Stimulated activated CD4-positive, alpha-beta T cell treated with anti-CD3 and anti-CD28 coated beads, Interleukin-1b, Interleukin-23, amount 100 ng/mL, for 4 hours (primary cell): ENCODE measurements at regions not wholly inside any gene's neighbourhood (a gene's known extent, or its start where the extent isn't known, plus 50 kb on each side); places are given as distances from the start of the nearest gene placed in this dataset.
A peak's percentile ranks its signal among the peaks of the same experiment; 100 is the strongest.
"Not testable (repeated sequence)": the region's sequence is repeated elsewhere in the genome, so short reads cannot be mapped to it uniquely, and the experiment has no call there.

Experiments
- DNase-seq, 2 donors: peaks; one replicate each; pipeline ENCODE4 v3.0.0-alpha.2; 2020; ENCODE audit warnings: low read depth in 2 of 2

DNA sequence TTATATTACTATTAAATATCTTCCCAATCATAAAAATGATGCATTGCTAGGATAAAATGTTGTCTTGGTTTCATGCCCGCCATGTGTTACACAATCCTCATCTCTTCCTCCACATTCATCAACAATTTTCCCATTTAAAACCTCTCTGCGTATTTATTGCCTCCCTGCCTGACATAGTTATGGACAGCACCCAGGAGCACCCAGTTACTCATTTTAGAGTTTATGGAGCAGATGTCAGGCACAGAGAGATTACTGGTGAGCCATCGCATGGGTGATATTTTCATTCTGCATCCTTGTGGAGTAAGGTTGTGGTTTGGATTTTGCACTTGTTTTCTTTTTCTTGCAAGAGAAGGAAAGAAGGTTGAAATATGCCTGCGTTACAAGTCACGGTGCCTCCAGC, 116.7 kb upstream of the NPAS2 start:
- no peak for DNase-seq

DNA sequence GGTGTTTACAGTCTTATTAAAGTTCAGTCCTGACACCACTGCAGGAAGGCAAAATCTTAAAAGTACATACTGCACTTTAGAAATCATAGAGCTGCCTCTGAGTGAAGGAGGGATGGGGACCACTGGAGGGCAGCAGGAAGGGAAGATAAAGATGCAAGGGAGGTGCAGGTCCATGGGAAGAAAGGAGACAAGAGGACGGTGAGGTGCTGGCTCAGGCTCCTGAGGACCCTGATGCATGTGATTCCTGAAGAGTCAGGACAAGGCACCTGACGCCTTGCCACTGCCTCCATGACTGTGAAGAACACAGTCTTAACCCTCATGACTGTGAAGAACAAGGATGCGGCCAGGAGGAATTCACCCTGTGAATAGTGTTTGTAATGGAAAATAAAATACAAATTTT, 116.2 kb upstream of the NPAS2 start:
- DNase-seq, result no peak

DNA sequence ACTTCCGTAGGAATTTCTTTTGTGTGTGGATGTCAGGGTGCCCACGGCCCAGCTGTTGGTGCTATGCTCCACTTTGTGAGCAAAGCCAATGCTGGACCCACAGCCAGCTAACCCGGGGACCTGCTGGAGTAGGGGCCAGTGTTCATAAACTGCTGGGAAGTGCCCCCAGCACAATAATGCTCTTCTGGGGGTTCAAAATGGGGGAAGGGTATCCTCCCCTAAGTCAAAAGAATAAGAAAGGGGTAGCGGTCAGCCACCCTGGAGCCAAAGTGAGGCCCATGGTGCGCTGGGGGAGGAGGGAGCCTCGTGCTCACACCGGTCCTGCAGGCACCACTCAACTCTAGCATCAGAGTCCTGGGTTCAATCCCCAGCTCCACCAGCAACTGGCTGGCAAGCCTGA, 115.8 kb upstream of the NPAS2 start:
- no peak for DNase-seq

DNA sequence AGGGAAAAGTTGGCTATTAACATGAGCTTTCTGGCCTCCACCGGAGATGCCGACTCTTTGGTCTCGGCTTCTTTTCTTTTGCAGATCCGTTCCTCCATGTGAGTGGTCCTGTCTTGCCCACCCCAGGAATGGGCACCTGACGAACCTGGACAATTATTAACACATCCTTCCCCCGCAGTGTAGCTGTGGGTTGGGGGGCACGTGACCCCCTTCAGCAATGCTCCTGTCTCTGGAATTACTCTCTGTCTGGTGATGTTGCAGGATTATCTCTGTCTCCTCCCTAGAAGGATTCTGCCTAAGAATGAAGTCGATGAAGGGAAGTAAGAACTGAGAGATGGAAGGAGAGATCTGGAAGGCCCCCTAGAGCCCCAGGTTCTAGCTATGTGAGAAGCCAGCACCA, 115.2 kb upstream of the NPAS2 start:
- no peak for DNase-seq

DNA sequence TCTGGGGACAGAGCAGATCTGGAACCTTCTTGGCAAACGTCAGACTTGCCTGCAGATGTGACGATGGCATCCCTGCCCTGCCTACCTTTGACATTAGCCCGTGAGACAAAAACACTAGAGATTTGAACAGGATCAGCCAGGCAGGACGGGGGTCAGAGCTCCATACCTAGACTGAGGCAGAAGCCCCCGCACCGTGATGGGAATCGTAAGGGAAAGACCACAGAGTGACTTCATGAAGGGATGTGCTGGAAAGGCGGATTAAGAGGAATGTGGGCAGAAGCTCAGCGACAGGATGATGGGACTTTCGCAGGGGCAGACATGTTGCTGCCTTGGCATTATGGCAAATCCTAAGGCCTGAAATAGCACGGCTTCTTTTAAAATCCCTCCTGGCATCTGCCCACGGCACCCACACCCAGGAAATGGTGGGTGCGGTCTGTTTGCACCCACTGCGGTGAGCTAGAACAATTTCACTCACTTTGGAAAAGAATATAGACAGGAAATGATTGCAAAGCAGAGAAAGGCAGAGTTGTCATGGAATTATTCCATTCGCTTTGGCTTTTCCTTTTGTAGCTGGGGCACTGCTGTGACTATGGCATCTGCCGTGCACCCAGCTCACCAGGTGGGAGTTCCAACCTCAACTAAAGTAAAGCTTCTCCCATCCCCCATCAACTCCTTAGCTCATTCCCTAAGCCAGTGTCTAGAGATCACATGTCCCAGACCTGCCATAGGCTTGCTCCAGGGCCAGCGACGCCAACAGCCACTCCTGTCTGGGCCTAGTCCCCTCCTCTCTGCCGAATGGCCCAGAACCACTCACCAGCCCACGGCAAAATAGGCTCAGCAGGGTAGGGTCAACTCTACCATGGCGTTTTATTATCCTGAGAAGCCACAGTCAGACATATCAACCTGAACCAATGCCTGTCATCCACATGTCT, 112.7 kb upstream of the NPAS2 start:
- DNase-seq, result no peak

DNA sequence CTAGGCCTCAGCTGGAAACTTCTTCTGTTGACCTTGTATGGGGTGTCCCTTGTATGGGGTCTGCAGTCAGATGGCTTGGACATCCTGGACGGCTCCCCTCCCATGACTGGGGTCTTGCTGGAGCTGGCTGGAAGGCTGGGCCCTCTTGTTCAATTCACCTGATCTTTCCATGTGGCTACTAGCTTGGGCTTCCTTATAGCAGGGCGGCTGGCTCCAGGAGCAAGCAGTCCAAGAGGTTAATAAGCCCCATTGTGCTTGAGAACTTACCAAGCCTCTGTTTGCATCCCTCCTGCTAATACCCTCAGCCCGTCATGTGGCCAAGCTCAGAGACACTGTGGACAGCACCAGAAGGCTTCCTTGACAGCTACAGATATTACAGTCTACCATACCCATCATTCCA, 111.6 kb upstream of the NPAS2 start:
- no peak for DNase-seq

DNA sequence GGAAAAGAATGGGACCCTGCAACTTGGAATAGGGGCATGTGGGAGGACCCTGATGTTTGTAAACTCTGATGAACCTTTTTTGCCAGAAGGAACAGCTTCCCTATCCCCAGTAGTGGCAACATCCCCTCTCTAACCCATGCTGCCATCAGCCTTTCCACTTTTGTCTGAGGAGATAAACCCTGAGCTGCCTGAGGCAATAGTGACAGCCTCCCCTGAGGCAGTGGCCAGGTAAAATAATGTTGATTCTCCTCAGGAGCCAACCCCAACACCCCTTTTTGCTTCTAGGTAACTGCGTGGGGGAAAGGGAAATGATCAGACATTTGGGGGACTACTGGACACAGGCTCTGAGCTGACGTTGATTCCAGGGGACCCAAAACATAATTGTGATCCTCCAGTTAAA, 106.8 kb upstream of the NPAS2 start:
- DNase-seq, result no peak

DNA sequence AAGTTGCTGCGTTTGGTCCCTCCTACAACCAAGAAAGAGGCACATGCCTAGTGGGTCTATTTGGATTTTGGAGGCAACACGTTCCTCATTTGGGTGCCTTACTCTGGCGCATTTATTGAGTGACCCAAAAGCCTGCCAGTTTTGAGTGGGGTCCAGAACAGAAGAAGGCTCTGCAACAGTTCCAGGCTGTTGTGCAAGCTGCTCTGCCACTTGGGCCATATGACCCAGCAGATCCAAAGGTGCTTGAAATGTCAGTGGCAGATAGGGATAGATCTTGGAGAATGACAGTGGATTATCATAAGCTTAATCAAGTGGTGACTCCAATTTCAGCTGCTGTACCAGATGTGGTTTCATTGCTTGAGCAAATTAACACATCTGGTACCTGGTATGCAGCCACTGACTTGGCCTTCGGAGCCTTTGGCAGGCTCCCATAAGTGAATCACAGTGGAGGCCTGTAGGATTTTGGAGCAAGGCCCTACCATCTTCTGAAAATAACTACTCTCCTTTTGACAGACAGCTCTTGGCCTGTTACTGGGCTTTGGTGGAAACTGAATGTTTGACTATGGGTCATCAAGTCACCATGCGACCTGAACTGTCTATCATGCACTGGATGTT, 105.4 kb upstream of the NPAS2 start:
- DNase-seq, result not testable (repeated sequence)

DNA sequence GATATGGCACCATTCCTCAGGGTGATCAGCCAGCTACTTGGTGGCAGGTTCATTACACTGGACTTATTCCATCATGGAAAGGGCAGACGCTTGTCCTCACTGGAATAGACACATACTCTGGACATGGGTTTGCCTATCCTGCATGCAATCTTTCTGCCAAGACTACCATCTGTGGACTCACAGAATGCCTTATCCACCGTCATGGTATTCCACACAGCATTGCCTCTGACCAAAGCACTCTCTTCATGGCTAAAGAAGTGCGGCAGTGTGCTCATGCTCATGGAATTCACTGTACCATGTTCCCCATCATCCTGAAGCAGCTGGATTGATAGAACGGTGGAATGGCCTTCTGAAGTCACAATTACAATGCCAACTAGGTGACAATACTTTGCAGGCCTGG, 104.1 kb upstream of the NPAS2 start:
- DNase-seq, result not testable (repeated sequence)

DNA sequence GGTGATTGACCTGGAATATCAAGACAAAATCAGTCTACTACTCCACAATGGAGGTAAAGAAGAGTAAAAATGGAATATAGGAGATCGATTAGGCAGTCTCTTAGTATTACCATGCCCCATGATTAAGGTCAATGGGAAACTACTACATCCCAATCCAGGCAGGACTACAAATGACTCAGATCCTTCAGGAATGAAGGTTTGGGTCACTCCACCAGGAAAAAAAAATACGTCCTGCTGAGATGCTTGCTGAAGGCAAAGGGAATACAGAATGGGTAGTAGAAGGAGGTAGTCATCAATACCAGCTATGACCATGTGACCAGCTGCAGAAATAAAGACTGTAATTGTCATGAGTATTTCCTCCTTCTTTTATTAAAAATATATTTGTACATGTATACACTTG, 103.4 kb upstream of the NPAS2 start:
- no peak for DNase-seq

DNA sequence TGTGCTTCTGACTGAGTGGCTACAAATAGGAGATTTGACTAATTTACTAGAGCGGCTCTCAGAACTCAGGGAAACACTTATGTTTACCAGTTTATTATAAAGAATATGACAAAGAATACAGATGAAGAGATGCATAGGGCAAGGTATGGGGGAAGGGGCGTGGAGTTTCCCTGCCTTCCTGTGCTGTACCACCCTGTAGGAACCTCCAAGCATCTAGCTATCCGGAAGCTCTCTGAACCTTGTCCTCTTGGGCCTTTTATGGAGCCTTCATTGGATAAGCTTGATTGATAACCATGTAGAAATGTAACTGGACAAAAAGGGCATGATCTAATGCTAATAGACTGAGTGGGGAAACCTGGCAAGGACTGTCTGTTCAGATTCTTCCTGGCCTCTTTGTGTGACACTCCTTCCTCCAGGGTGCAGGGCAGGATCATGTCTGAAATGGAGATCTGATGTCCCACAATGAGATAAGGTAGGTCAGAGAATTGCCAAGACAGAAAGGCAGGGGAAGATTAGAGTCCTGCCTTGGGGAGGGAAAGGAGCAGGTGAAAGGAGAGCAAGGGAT, 101.8 kb upstream of the NPAS2 start:
- DNase-seq, result no peak

DNA sequence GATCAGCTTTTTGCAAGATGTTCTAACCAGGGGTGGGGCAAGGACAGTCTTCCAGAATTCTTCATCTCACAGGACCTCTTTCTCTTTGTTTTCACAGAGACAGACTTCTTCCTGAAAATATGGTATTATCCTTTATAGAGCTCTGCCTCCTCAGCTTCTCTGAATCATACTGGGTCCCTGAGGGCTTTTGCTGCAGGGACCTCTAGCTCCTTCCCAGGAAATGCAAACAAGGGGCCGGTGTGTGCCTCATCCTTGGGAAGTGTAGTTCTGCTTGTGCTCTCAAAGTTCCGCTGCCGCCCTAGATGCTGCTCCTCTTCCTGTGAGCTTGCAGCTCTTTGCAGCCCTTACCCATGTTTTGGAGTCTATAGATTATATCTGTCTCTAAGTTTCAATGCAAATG, 99.5 kb upstream of the NPAS2 start:
- DNase-seq, result no peak

DNA sequence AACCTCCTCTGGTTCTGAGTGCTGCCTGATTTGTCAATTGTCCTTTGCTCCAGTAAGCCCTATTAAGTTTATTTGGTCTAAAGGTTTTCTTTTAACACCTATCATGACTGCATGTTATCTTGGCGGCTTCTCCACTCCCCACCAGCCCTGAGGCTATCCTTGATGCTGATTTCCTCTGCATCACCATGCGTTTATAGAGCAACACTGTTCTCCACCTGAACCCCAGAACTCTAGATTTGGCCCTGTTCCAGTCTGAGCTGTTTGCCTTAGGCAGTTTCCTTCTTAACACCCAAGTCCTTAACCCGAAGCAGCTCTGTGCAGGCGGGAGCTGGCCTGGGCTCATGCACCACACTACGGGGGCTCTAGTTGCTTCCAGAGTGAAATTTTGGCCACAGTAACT, 98.2 kb upstream of the NPAS2 start:
- DNase-seq, result no peak

DNA sequence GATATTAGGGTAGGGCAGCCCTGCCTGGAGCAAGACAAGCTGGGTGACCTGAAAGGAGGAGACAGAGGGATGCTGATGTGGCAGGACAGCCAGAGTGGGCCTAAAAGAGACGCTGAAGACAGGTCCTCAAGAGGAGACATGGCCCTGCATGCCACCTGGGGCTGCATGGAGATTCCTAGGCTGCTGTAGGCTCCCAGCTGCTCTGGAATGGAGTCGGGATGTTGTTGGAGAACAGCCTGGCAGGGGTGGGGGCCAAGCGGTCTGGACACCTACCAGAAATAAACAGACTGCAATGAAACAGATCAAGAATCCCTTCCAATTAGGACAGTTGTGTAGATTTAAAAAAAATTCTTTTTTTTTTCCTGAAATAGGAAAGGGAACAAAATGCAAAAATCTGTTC, 97.8 kb upstream of the NPAS2 start:
- no peak for DNase-seq

DNA sequence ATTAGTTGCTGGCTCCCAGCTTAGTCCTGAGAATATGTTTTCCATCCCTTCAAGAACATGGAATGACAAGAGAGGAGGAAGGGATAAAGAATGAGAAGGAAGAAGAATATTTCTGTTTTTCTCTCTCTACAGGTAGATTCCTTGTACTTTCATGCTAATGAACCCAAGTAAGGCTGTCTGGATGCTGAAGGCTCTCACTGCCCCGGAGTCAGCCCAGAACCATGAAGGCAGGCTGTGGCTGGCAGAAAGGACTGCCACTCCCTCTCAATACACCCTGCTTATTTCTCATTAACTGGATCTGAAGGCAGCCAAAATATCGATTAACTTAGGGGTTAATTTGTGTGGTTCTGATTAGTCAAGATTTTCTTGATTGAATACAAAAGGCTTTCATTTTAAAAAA, 93.1 kb upstream of the NPAS2 start:
- DNase-seq, result no peak

DNA sequence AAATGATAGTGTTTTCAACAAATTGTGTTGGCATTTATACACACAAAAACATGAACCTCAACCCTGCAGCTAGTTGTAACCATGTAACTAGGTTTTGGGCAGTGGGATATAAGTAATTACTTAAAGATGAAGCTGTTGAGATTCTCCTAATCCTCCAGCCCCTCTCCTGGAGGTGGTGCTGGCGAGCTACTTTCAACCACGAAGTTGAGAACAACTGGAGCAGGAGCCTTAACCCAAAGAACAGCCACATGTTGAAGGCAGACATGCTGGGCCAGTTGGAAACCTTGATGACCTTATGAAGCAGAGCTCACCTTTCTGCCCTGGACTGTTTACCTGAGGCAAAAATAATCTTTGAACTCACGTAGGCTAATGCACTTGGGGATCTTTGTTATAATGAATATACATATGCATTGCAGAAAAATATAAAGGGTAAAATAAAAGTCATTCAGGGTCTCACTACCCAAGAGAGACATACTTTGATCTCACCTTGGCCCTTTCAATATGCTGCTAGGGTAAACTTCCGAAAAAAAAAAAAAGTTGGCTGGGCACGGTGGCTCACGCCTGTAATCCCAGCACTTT, 89.6 kb upstream of the NPAS2 start:
- DNase-seq, result peak; percentile 8 to 9

DNA sequence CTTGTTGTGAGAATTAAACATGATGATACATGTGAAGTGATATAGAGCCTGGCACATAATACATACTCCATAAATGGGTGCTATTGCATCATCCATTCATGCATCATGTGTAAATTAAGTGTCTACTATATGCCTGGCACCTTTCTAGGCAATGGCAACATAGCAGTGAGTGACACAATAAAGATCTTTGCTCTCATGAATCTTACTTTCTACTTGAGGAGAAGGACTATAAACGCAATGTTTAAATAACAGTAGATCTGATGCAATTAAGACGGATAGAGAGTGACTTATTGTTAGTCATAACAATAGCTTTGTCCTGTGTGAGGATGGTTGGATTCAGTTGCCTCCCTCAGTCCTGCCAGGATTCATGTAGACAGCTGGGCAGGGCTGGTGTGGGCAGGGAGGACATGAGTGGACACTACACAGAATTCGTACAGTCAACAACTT, 88.4 kb upstream of the NPAS2 start:
- no peak for DNase-seq

DNA sequence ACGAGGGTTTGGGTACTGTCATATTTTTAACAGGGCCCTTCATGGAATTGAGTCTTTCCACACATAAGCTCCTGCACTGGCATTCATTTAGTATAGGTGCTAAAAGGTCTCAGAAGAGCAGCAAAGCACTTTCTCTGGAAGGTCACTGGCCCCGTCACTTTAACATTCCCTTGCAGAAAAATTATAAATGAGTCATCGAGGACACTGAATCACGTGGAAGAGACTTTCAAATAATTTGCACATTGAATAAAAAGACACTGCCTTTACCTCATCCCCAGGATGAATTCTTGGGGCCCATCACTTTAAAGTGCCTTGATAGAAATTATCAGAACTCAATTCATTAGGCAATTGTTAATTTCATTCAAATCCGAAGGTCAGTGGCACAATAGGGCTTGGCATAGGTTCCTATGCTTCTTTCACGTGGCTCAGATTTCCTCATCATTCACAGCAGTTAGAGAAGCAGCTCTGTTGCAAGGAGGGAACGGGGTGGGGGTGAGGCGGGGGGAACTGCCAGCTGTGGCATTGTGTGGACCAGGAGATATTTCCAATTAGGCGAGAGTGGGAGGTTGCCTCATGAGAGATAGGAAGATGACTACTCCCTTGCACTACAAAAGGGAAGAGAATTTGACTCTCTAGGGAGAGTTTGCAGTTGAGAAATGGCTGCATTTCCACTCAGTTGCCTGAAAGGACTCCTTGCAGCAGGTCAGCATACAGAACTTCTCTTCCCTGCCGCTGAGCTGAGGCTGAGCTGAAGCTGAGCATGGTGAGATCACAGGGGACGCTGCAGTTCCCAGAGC, 86.3 kb upstream of the NPAS2 start:
- no peak for DNase-seq

DNA sequence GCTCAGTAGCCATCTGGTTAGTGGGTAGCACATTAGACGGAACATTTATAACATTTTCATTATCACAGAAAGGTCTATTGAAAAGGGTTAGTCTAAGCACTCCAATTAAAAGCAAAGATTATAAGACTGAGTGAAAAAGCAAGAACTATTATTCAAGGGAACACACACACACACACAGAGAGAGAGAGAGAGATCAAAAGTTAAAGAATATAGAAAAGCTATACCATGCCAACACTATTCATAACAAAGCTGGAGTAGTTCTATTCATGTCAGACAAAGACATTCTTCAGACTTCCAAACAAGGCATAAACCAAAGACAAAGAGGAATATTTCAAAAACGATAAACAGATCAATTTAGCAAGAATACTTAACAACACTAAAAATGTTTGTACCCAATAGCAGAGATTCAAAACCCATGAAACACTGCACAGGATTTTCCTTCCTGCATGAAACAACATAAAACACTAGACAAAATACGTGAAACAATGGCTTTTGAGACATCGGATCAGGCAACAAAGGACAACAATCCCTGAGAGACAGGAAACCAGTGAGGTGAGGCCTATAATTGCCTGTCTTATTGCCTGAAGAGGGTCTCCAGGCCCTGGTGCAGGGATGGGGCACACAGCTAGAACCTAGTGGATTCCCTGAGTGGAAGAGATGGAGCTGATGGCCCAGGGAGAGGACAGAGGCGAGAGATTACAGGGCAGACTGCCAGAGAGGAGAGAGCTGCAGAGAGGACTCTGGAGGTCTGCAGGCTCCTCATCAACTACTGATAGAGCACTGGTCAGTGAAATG, 83.6 kb upstream of the NPAS2 start:
- DNase-seq, result no peak

DNA sequence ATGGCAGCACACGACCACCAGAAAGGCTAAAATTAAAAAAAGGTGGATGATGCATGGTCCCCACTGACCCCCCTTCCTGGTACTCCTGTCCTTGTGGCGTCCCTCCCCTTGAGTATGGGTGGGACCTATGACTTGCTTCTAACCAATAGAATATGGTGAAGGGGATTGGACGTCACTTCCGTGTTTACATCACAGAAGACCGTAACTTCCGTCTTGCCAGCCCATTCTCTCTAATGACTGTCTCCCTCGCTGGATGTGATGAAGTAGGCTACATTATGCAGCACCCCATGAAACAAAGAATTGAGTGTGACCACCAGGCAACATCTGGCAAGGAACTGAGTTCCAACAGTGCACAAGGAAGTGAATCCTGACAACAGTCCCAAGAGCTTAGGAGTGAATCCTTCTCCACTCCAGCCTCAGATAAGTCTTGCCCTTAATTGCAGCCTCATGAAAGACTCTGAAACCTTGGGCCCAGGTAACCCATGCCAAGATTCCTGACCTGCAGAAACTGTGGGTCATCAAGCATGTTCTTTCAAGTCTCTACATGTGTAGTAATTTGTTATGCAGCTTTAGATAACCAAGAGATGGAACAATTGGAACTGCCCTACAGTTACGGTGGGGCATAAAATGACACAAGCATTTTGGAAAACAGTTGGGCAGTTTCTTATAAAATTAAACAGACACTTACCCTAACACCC, 80.1 kb upstream of the NPAS2 start:
- no peak for DNase-seq
